ENCODE measurements at regions not wholly inside any gene's neighbourhood (a gene's known extent, or its start where the extent isn't known, plus 50 kb on each side); places are given as distances from the start of the nearest gene placed in this dataset.

- Mint-ChIP-seq H3K4me1 (peaks cover 2% of the 10 kb centered on the region), H3K36me3 (ENCODE audit: low read depth) (no peaks in the 10 kb centered on the region), H3K4me3 (no peak overlapping the region), H3K27me3 (peaks cover 35% of the 10 kb centered on the region), H3K27ac (no peak overlapping the region), H3K9me3 (no peaks in the 10 kb centered on the region)
- DNase-seq, result no peak
- intact Hi-C loops (cut with micrococcal nuclease), result no loop called here
Observed at GRCh38 chr11:10394229-10395101, 60.6 kb upstream of the AMPD3 start.

GRCh38 chr11:10395166-10395897 is 59.7 kb upstream of the AMPD3 start:
- Mint-ChIP-seq H3K27ac (no peak overlapping the region), H3K9me3 (no peaks in the 10 kb centered on the region), H3K4me1 (peaks cover 4% of the 10 kb centered on the region), H3K27me3 (peaks cover 31% of the 10 kb centered on the region), H3K36me3 (ENCODE audit: low read depth) (no peaks in the 10 kb centered on the region), H3K4me3 (no peak overlapping the region)
- intact Hi-C loops (cut with micrococcal nuclease), result no loop called here
- no peak for DNase-seq

GRCh38 chr11:10396771-10397170 is 58.3 kb upstream of the AMPD3 start:
- intact Hi-C loops (cut with micrococcal nuclease), result no loop called here
- Mint-ChIP-seq H3K4me3 (no peak overlapping the region), H3K27me3 (peaks cover 24% of the 10 kb centered on the region), H3K9me3 (no peaks in the 10 kb centered on the region), H3K4me1 (peaks cover 5% of the 10 kb centered on the region), H3K36me3 (ENCODE audit: low read depth) (no peaks in the 10 kb centered on the region), H3K27ac (no peak overlapping the region)
- DNase-seq, result no peak

GRCh38 chr11:10397226-10397987 is 57.7 kb upstream of the AMPD3 start:
- H3K27ac Mint-ChIP-seq, result no peak overlapping the region
- H3K4me3 Mint-ChIP-seq, result no peak overlapping the region
- peaks cover 5% of the 10 kb centered on the region for H3K4me1 Mint-ChIP-seq
- H3K36me3 Mint-ChIP-seq (ENCODE audit: low read depth), result no peaks in the 10 kb centered on the region
- intact Hi-C loops (cut with micrococcal nuclease), result no loop called here
- no peak for DNase-seq
- peaks cover 20% of the 10 kb centered on the region for H3K27me3 Mint-ChIP-seq
- H3K9me3 Mint-ChIP-seq, result no peaks in the 10 kb centered on the region

DNA sequence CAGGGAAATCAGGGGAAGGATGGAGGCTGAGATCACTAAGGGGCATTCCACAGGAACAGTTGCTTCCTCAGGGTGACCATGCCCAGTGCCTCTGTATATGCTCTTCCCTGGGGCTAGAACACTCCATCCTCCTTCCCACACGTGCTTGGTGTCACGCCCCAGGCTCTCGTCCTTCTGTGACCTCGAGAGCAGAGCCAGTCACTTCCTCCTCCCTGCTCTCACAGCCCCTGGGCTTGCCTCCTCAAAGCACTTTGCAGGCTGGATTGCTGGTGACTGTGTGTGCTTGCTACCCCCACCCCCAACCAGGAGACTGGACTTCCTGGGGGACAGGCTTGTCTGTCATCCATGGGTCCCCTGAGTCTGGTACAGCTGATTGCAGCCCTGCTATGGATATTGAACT is 56.5 kb upstream of the AMPD3 start:
- intact Hi-C loops (cut with micrococcal nuclease), result no loop called here
- peaks cover 13% of the 10 kb centered on the region for H3K27me3 Mint-ChIP-seq
- H3K9me3 Mint-ChIP-seq, result no peaks in the 10 kb centered on the region
- H3K4me1 Mint-ChIP-seq, result peaks cover 5% of the 10 kb centered on the region
- DNase-seq, result peak; percentile 54
- no peak overlapping the region for H3K4me3 Mint-ChIP-seq
- no peak overlapping the region for H3K27ac Mint-ChIP-seq
- no peaks in the 10 kb centered on the region for H3K36me3 Mint-ChIP-seq (ENCODE audit: low read depth)

DNA sequence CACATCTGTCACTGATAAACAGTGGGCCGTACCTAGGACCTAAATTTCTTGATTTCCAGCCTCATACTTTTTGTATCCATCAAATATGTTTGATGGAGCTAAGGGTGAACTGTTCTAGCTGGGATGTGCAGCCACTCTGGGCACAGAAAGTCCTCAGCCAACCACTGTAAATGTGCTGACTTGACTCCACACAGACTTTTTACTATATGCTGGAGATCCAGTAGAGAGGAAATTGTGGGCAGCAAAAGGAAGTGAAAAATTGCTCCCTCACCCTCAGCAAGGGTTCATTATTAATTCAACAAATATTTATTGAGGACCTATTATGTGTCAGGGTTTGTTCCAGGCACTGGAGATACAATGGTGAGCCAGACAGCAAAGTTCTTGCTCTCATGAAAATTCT is 54.2 kb upstream of the AMPD3 start:
- peaks cover 6% of the 10 kb centered on the region for H3K4me1 Mint-ChIP-seq
- no peaks in the 10 kb centered on the region for H3K9me3 Mint-ChIP-seq
- H3K4me3 Mint-ChIP-seq, result no peak overlapping the region
- H3K27me3 Mint-ChIP-seq, result peaks cover 12% of the 10 kb centered on the region
- intact Hi-C loops (cut with micrococcal nuclease), result no loop called here
- DNase-seq, result peak; percentile 37
- H3K27ac Mint-ChIP-seq, result no peak overlapping the region
- H3K36me3 Mint-ChIP-seq (ENCODE audit: low read depth), result no peaks in the 10 kb centered on the region

- Mint-ChIP-seq H3K27me3 (peaks cover 12% of the 10 kb centered on the region), H3K4me3 (no peak overlapping the region), H3K9me3 (no peaks in the 10 kb centered on the region), H3K27ac (no peak overlapping the region), H3K36me3 (ENCODE audit: low read depth) (no peaks in the 10 kb centered on the region), H3K4me1 (peaks cover 9% of the 10 kb centered on the region)
- DNase-seq, result peak; percentile 28
- intact Hi-C loops (cut with micrococcal nuclease), result no loop called here
Observed at GRCh38 chr11:10401256-10401655, 53.8 kb upstream of the AMPD3 start.

DNA sequence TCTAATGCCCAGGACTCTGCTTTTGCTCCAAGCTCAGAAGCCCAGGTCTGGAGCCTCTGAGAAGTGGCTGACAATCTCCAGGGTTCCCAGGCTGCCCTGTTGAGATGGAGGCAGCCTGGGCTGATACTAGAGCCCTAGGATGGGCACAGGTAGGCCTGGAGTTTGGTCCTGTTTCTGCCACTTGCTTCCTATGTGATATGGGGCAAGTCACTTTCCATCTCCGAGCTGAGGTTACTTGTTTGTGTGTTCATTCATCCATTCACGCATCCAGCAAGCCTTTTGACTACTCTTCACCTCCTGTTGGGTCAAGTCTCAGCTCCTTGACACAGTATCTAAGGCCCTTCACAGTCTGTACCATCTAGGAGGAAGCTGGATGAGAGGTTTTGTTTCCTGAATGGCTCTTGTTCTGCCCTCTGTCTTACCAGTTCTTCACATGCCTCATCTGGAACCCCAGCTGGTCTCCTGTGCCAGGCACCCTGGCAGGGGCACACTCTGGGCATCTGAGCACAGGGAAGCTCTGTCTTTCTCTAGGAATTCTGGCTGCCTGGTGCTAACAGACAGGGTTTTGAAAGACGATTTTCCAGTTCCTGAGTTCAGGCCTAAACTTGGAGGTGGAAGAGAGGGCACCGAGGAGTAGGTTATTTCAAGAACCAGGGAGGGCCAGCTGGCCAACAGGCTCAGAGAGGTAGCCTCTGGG is 53.2 kb upstream of the AMPD3 start:
- Mint-ChIP-seq H3K27ac (no peak overlapping the region), H3K9me3 (no peaks in the 10 kb centered on the region)
- intact Hi-C loops (cut with micrococcal nuclease), result no loop called here

More for the DNA sequence above, 53.2 kb upstream of the AMPD3 start:
- peaks cover 9% of the 10 kb centered on the region for H3K4me1 Mint-ChIP-seq
- H3K27me3 Mint-ChIP-seq, result peaks cover 10% of the 10 kb centered on the region
- DNase-seq, result peak; percentile 49
- H3K36me3 Mint-ChIP-seq (ENCODE audit: low read depth), result no peaks in the 10 kb centered on the region
- H3K4me3 Mint-ChIP-seq, result no peak overlapping the region
